Suppressor macrophage (primary cell): ENCODE measurements at regions not wholly inside any gene's neighbourhood (a gene's known extent, or its start where the extent isn't known, plus 50 kb on each side); places are given as distances from the start of the nearest gene placed in this dataset.

Experiments used
- DNase-seq, 4 experiments: peaks; one replicate each; pipeline ENCODE4 v3.0.0-alpha.2; 2020 to 2022

DNA sequence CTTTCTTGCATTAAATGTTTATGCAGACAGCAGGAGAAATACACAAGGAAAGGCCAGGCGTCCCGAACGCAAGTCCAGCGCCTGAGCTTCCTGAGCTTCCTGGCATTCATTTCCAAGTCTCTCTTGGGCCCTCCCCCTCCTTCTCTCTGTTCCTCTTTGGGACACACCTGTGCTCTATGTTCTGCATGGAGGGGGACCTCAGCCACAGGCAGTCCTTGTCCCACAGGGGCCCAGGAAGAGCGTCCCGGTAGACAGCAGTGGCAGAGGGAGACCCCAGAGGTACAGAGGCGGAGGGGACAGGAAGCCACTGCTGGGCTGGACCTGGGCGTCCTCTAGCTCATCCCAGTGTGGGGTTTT lies 221.3 kb downstream of the C9orf50 start:
- no peak for DNase-seq

DNA sequence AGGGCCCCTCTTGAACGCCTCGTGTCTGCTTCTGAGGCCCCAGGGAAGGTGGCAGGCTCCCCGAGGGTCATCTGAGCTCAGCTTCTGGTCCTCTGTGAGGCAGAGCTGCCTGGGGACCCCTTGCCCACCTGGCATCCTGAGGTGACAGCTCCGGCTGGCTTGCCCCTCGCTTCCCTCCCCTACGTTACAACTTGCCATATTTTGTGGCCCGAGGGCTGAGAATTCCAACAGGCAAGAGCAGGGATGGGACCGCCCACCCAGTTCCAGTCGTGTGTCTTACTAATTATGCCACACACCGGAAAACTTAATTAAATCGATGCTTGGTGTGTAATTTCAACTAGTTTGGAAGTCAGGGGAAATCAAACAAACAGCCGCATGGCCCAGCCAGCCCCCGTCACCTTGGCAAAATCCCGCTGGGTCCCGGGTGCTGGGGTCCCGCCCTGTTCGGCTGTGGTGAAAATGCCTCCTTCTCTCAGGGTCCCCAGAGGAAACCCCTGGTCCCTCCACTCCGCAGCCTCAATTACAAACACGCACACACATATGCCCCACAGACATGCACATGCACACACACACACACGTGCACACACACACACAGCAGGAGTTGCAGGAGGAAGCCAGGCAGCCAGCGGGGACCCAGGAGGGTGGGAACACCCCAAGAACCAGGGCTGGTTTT lies 221.0 kb upstream of the IER5L start:
- no peak for DNase-seq

DNA sequence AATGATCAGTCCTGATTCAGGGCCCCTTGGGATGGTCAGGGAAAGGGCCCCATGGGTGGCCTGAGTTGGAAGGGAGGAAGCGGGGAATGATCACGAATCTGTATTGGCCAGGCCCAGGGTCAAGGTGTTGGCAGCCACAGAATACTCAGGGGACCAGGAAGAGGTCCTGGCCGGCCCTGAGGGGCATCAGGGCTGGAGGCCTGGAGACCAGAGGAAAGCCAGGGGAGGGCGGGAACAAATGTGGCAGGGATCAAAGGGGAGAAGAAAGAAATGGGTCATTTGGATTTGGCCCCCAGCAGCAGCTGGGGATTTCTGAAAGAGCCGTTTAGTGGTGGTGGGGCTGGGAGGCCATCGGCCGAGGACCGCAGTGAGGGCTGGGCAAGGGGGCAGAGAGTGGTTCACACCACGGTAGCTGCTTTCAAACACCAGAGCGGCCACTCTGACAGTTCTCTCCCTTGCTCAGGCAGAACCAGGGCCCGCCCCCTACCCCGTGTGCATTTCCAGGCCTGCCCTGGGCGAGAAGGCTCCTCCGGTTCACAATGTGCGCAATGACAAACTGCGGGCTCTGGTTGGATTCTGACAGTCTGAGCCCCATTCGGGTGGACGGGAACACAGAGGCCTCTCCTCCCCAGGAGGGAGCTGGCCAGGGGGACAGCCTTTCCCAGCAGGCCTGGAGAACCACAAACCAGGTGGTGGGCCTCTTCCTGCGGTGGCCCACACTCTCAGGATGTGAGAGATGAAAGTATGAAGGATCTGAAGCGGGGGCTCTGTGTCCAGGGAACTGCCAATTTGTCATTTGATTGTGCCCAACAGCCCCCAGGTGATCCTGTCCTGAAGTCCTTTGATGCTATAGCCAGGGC lies 220.3 kb upstream of the IER5L start:
- DNase-seq: no peak

DNA sequence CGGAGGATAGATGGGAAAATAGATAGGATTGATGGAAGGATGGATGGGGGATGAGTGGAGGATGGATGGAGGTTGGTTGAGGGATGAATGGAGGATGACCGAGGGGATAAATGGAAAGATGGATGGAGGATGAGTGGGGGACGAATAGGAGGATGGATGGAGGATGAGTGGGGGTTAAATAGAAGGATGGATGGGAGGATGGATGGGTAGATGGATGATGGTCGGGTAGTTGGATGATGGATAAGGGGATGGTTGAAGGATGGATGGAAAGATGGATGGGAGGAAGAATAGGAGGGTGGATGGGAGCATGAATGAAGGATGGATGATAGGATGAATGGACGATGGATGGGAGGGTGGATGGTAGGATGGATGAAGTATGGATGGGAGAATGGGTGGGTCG lies 219.3 kb upstream of the IER5L start:
- DNase-seq: no peak

DNA sequence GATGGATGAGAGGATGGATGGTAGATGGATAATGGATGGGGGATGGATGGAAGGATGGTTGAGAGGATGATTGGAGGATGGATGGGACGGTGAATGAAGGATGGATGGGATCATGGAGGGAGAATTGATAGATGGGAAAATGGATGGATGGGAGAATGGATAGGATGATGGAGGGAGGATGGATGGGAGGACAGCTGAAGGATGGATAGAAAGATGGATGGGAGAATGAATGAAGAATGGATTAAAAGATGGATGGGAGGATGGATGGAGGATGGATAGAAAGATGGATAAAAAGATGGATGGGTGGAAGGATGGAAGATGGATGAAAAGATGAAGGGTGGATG lies 218.3 kb upstream of the IER5L start:
- DNase-seq: no peak

DNA sequence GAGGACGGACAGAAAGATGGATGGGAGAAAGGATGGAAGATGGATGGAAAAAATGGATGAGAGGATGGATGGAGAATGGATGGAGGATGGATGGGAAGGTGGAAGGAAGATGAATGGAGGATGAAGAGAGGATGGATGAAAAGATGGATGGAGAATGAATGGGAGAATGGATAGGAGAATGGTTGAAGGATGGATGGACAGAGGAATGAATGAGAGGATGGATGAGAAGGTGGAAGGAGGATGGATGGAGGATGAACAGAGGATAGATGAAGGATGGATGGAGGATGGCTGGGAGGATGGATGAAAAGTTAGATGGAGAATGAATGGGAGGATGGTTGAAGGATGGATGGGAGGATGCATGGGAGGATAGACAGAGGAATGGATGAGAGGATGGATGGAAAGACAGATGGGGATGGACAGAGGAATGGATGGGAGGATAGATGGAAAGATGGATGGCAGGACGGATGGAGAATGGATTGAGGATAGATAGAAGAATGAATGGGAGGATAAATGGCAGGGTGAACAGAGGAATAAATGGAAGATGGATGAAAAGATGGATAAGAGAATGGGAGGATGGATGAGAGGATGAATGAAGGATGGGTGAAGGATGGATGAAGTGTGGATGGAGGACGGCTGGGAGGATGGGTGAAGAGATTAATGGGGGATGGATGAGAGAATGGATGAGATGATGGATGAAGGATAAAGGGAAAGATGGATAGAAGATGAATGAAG lies 217.7 kb upstream of the IER5L start:
- no peak for DNase-seq

DNA sequence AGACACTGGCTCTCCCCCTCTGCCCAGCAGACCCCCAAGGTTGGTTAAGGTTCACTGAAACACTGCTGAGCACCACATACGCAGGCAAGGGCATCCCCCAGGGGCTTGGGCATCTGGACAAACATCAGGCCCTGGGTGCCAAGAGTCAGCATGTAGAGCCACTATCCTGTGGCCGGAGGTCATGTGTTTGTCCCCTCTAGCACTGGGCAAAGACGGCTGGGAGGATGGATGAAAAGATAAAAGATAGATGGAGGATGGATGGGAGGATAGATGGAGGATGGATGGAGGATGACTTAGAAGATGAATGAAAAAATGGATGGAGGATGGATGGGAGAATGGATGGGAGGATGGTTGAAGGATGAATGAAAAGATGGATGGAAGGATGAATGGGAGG lies 216.8 kb upstream of the IER5L start:
- no peak for DNase-seq

DNA sequence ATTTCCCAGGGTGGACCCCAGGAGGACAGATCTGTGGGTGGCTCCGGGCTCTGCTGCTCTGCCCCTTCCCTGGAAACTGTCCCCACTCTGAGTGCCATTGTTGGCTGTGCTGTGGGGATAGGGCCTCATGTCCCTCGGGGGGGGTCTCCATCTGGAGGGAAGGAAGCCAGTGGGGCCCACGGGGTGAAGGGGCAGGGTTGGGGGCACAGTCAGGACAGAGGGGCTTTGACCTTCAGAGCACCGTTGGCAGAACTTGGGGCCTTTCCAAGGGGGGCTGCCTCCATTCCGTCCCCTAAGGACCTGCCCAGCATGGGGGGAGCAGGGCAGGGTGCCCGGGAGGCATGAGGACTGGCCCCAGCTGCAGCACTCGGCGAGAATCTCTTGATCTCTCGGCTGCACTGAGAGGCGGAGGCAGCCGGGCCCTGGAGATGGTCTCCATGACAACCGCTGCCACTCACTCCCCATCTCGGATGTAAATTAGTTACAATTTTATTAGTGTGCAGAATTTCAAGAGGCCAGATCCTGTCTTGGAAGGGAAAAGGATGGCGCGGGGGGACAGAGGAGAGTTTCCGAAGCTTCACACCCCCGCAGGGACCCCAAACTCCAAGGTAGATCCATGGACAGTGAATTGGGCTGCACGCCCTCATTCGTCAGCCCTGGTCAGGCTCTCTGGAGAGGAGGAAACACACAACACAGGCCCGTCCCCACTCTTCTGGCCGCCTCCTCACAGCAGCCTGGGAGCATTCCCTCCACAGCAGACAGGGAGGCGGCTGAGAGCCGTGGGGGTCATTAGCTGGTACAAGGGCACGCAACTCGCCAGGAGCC lies 216.2 kb upstream of the IER5L start:
- DNase-seq: no peak

DNA sequence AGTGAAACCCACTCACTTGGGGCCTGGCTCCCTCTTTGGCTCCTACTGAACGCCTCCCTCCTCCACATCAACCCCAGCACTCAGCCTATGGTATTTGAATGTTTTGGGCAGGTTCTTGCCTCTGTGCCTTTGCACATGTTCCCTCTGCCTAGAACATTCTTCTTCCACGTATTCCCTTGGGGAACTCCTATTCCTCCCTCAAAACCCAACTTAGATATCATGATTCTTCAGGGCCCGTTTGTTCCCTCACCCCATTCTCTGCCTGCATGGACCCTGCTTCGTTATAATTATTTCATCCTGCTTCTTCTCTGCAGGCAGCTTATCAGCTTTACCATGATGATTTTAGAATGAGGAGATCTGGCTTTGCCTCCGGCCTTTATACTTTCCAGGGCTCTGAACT lies 215.0 kb upstream of the IER5L start:
- no peak for DNase-seq

DNA sequence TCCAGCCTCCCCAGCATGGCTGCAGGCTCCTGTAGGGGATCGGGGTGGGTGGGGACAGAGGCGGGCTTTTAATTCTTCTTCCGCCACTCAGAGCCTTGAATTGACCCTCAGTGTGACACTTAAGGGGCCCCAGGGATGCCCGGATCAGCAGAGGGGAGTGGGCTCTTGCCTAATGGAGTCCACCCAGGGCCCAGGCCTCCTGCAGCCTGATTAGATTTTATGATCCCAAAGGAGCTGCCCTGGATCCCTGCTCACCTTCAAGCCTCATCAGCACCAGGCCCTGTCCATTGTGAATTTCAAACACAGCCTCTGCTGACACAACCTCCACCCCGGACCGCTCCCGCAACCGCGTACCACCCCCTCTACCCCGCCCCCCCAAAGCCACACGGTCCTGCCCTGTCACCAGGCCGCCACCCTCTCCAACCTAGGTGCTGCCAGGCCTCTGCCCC lies 214.1 kb upstream of the IER5L start:
- no peak for DNase-seq

DNA sequence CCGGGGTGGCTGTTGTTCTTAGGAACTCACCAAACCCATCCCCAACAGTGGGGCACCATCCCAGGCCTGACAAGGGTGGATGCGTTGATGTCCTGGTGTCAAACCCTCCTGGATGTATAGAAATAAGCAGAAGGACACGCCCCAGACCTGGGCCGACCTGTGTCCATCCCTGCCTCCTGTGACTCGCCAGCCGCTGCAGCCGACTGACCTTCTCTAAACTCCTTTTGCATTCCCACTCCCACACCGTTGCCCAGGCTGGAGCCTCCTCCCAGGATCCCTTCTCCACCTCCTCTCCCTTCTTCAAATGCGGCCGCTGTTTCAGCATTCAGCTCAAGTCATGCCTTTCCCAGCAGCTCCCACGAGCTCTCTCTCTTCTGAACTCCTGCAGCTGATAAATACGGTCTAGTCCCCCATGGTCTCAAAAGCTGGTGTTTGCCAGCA lies 213.2 kb upstream of the IER5L start:
- no peak for DNase-seq

DNA sequence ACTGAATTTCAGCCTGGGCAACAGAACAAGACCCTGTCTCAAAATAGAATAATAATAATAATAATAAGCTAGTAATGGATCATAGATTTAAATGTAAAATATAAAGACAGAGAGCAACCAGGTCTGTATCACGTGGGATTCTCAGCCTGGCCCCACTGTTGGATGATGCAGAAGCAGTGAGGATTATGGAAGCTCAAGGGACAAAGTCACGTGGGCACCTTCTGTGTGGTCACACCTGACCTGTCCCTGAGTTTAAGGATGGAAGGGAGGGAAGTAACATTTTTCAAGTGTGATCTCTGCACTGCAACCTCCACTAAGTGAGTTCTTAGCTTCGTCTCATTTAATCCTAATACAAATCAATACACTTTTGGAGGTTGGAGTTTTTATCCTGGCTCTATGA lies 212.5 kb upstream of the IER5L start:
- DNase-seq: no peak

DNA sequence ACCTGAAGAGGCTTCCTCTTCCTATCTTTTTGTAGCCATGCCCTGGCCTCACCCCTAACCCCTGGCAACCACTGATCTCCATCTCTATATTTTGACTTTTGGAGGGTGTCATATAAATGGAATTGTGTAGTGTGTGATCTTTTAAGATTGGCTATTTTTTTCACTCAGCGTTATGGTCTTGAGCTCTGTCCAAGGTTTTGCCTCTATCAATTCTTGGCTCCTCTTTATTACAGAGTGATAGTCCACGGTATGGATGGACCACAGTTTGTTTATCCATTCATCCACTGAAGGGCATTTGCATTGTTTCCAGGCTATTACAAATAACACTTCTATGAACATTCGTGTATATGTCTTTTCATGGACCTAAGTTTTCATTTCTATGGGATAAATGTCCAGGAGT lies 209.8 kb upstream of the IER5L start:
- DNase-seq: no peak

DNA sequence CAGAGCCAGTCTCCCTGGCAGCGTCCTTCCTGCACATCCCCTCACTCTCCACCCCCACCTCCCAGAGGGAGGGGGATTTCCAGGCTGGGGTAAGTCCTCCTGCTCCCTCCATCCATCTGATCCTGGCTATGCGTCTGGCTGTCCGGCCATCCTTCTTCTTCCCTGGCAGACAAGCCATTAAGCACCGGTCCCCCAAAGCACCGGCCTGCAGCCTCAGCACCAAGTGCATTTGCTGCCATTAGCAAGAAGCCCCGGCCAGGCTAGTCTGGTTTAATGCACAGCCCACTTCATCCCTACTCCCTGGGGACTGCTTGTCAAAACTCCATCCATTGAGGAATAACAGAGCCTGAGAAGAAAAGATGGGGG lies 208.7 kb upstream of the IER5L start:
- DNase-seq: no peak

DNA sequence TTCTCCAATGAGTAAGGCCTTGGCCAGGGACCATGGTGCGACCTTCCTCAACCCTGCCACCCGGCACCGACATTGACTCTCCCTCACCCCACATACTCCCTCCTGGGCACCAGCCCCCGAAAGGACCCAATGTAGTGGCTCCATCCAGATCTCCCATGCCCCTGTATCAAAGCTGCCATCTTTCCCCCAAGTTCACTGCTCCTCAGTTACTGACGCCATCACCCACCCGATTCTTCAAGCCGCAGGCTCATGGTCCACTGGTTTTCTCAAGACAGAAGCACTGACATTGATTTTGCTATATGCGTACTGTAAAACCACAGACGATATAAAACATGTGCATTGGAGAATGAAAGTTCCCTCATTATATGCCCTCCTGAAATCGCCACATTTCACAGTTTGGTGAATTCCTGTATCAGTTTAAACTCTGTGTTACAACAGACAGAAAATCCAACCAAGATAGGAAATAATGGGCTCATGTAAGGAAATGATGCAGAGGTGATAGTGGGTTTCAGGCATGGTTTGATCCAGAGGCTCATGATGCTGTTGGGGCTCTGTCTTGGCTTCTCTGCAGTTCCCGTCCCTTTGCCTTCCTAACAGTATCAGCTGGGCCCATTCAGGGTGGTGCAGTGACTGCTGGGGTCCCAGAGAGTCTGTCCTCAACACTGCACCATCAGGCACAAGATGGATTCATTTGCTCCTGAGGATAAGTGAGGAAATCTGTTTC lies 207.3 kb upstream of the IER5L start:
- no peak for DNase-seq

DNA sequence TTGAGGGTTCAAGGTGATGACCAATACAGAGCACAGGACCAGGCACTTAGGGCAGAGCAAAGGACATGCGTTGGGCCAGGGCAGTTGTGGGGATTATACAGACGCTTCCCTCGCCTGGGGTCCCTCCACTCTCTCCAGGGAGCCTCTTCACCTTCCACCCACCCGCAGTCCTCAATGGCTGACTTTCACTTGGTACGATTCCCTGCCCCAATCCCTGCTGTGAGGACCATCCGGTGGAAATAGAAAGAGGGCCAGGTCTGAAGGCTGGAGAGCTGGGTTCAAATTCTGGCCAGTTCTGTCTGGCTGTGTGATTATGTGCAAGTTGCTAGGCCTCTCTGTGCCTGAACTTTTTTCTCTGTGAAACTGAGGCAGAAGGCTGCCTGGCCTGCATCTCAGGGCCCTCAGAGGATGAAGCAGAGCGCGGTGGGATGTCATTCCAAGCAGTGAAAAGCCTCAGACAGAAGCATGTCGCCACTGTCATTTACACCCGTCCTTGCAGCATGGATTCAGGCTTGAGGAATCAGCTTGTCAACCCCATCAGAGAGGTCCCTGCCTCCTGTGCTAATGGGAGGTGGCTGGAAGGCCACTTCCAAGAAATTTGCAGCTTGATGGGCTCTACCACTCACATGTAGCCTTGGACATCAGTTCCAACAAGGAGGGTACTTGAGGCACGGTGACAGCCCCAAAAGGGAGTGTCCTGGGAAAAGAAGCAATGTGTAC lies 206.6 kb upstream of the IER5L start:
- DNase-seq: no peak

DNA sequence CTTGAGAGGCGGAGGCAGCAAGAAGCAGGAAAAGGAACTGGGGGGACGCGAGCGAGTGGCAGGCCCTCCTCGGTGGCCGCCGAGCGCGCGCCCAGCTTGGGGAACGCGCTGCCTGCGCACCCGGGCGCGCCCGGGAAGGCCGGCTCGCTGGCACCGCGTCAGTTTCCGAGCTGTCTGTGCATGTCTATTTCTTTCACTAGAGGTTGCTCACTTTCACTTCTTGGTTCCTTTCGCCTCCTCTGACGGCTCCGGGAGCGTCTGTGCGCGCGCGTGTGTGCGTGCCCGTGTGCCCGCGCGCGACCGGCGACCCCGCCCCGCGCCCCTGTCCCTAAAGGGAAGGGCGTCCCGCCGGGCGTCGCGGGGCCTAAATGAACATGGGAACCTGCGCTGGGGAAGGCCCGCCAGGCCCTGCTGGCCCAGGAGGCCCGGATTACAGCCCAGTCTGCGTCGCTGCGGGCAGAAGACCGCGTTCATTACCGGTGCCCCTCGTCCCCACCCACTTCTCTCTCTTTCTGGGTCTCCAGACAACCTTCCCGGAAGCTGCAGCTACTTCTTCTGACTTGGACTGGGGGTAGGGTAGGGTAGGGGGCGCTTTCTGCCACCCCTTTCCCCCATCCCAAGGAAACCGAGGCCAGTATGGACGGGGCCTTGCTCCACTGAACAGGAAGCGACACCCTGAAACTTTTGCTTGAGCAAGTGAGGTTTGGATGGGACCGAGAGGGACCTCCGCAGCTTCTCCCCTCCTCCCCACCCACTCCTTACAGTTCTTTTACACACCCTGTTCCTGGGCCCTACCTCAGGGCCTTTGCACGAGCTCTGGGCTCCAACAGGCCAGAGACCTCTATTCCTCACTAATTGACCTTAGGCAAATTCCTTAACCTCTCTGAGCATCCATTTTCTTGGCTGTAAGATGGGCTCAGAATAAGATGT lies 205.8 kb upstream of the IER5L start:
- DNase-seq: peak; percentile 85 to 94 (median 90)

DNA sequence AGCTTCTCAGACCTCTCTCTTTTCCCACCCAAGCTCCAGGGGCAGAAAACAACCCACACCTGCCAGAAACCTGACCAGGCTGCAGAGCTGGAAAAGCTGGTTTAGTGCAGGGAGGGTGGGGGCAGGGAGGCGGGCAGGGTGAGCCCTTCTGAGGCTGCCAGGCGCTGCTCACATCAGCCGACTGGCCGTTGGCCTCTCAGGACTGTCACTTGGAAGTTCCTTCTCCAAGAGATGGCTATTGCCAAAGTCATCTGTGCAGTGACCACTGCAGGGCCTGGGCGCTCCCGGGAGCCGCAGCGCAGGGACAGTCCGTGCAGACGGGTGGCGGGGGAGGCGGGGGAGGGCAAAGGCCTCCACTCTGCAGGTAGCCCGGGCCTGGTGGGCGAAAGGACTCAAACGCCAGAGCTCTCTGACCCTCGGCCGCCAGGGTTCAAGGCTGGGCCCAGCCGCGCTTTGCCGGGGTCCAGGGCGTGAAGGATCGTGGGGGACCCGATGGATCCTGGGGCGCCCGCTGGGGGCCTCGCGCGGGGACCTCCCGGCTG lies 205.0 kb upstream of the IER5L start:
- DNase-seq: peak; percentile 46 to 82 (median 70)

DNA sequence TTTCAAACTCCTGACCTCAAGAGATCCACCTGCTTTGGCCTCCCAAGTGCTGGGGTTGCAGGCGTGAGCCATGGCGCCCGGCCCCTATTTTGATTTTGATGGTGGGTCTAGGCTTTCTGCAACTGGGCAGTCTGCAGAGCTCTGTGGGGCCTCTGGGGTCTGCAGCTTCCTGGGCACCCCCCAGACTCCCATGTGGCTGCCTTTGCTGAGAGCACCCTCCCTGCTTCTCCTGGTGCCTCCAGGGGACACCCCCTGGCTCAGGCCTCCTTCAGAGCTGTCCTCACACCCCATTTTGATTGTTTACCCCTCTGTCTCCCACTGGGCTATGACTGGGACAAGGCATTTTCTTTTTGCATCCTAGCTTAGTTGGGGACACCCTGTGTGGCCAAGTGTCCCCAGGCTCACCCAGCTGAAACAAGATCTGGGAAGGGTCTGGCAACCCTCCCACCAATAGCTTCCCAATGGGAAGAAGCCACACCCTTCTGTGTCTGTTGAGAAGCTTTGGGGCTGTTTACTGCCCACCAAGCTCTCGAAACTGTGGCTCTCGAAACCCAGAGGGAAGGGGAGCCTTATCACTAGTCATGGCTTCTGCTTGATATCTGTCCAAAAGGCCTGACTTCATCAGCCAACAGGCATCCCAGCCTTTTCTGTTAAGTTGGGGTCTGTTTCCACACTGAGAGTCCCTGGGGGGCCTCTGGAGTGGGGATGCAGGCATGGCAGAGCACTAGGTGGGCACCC lies 204.4 kb upstream of the IER5L start:
- DNase-seq: no peak
